ENCODE measurements at regions not wholly inside any gene's neighbourhood (a gene's known extent, or its start where the extent isn't known, plus 50 kb on each side); places are given as distances from the start of the nearest gene placed in this dataset.

GRCh38 chr21:32185103-32185502 lies 93.7 kb downstream of the MIS18A start:
- DNase-seq (no peak), ATAC-seq (no peak)
- intact Hi-C loops (cut with DNase I, micrococcal nuclease): no loop called here

- no peak for DNase-seq
- no peak for ATAC-seq
- intact Hi-C loops (cut with DNase I, micrococcal nuclease): no loop called here
These were observed 94.4 kb downstream of the MIS18A start for GRCh38 chr21:32184485-32184884.

GRCh38 chr21:32184065-32184464 lies 94.8 kb downstream of the MIS18A start:
- ATAC-seq (no peak), DNase-seq (no peak)

GRCh38 chr21:32183396-32183795 lies 95.5 kb downstream of the MIS18A start:
- ATAC-seq: no peak
- intact Hi-C loops (cut with DNase I, micrococcal nuclease): no loop called here
- DNase-seq: no peak

More at GRCh38 chr21:32184065-32184464, 94.8 kb downstream of the MIS18A start:
- intact Hi-C loops (cut with DNase I, micrococcal nuclease): no loop called here

- DNase-seq (no peak), ATAC-seq (no peak)
- intact Hi-C loops (cut with DNase I, micrococcal nuclease): no loop called here
These were observed 96.4 kb downstream of the MIS18A start for GRCh38 chr21:32182449-32182848.

- ATAC-seq (no peak), DNase-seq (no peak)
- intact Hi-C loops (cut with DNase I, micrococcal nuclease): no loop called here
These were observed 97.4 kb downstream of the MIS18A start for GRCh38 chr21:32181457-32181856.

- DNase-seq (no peak), ATAC-seq (no peak)
- intact Hi-C loops (cut with DNase I, micrococcal nuclease): no loop called here
These were observed 104.0 kb downstream of the MIS18A start for GRCh38 chr21:32174819-32175218.

GRCh38 chr21:32173121-32173724 lies 105.6 kb downstream of the MIS18A start:
- intact Hi-C loops (cut with DNase I, micrococcal nuclease): no loop called here
- no peak for DNase-seq
- ATAC-seq: no peak

- intact Hi-C loops (cut with DNase I, micrococcal nuclease): no loop called here
- ATAC-seq (no peak), DNase-seq (no peak)
These were observed 106.7 kb downstream of the MIS18A start for GRCh38 chr21:32172106-32172505.

GRCh38 chr21:32167513-32167912 lies 111.3 kb downstream of the MIS18A start:
- ATAC-seq: no peak
- DNase-seq: no peak
- intact Hi-C loops (cut with DNase I, micrococcal nuclease): no loop called here

GRCh38 chr21:32163386-32163785 lies 115.5 kb downstream of the MIS18A start:
- DNase-seq (no peak), ATAC-seq (no peak)
- intact Hi-C loops (cut with DNase I, micrococcal nuclease): no loop called here

- intact Hi-C loops (cut with DNase I, micrococcal nuclease): no loop called here
- ATAC-seq (no peak), DNase-seq (no peak)
These were observed 116.0 kb downstream of the MIS18A start for GRCh38 chr21:32162727-32163320.

GRCh38 chr21:32155226-32155625 lies 123.6 kb downstream of the MIS18A start:
- DNase-seq: no peak
- intact Hi-C loops (cut with DNase I, micrococcal nuclease): no loop called here
- ATAC-seq: no peak

- no peak for ATAC-seq
- intact Hi-C loops (cut with DNase I, micrococcal nuclease): no loop called here
These were observed 131.8 kb downstream of the MIS18A start for GRCh38 chr21:32147041-32147440.

GRCh38 chr21:32144851-32145250 lies 134.0 kb downstream of the MIS18A start:
- no peak for ATAC-seq
- DNase-seq: no peak
- intact Hi-C loops (cut with DNase I, micrococcal nuclease): no loop called here

More at GRCh38 chr21:32147041-32147440, 131.8 kb downstream of the MIS18A start:
- DNase-seq: no peak

GRCh38 chr21:32143241-32143939 lies 135.5 kb downstream of the MIS18A start:
- intact Hi-C loops (cut with DNase I, micrococcal nuclease): no loop called here
- no peak for ATAC-seq
- DNase-seq: no peak

GRCh38 chr21:32141318-32141633 lies 137.6 kb downstream of the MIS18A start:
- intact Hi-C loops (cut with DNase I, micrococcal nuclease): no loop called here
- no peak for DNase-seq
- ATAC-seq: no peak

- ATAC-seq: no peak
- DNase-seq: no peak
- intact Hi-C loops (cut with DNase I, micrococcal nuclease): no loop called here
These were observed 138.1 kb downstream of the MIS18A start for GRCh38 chr21:32140604-32141317.

GRCh38 chr21:32140151-32140550 lies 138.7 kb downstream of the MIS18A start:
- no peak for DNase-seq
- intact Hi-C loops (cut with DNase I, micrococcal nuclease): no loop called here
- ATAC-seq: no peak

GRCh38 chr21:32138658-32139057 lies 140.2 kb downstream of the MIS18A start:
- DNase-seq (no peak), ATAC-seq (no peak)
- intact Hi-C loops (cut with DNase I, micrococcal nuclease): no loop called here
